ENCODE measurements at regions not wholly inside any gene's neighbourhood (a gene's known extent, or its start where the extent isn't known, plus 50 kb on each side); places are given as distances from the start of the nearest gene placed in this dataset.

GRCh38 chr12:81022531-81022930, 55.3 kb upstream of the ACSS3 start:
- Histone ChIP-seq H3K4me3 (ENCODE audit: extremely low read depth in 1 of 4, insufficient read depth in 2 of 4, low read depth in 3 of 4, low read length in 4 of 4) (no peak overlapping the region), H2BK120ac (replicated peaks; ENCODE audit: low read depth, low read length) (no peak overlapping the region), H4K91ac (replicated peaks; ENCODE audit: insufficient read length, low read length) (no peak overlapping the region), H3K79me1 (ENCODE audit: low read depth, low read length) (no peaks in the 10 kb centered on the region), H2BK12ac (ENCODE audit: low read depth, low read length) (no peak overlapping the region), H2AK5ac (ENCODE audit: low read depth, low read length) (no peak overlapping the region), H3K14ac (ENCODE audit: insufficient read length) (no peak overlapping the region), H3K23ac (ENCODE audit: insufficient read length) (no peak overlapping the region), H3K36me3 (ENCODE audit: control insufficient read depth in 2 of 4, insufficient read depth in 4 of 4, low read length in 3 of 4) (no peaks in the 10 kb centered on the region), H3K9me3 (ENCODE audit: insufficient read depth in 2 of 2, low read depth in 1 of 2, low read length in 1 of 2) (no peaks in the 10 kb centered on the region), H3K79me2 (ENCODE audit: control insufficient read depth in 1 of 2, insufficient read depth in 2 of 2, low read length in 2 of 2) (no peaks in the 10 kb centered on the region), H3K9ac (replicated peaks in 1 of 4; ENCODE audit: extremely low read depth in 1 of 4, low read depth in 3 of 4, low read length in 3 of 4) (no peak overlapping the region), H3K4ac (replicated peaks; ENCODE audit: insufficient read length, low read depth, low read length) (no peak overlapping the region), H3K4me2 (ENCODE audit: insufficient read depth in 1 of 2, low read depth in 2 of 2, low read length in 2 of 2) (no peak overlapping the region), H4K20me1 (replicated peaks in 1 of 2; ENCODE audit: control insufficient read depth in 1 of 2, insufficient read depth in 2 of 2, low read length in 2 of 2) (no peaks in the 10 kb centered on the region), H2BK20ac (ENCODE audit: low read length) (no peak overlapping the region), H3K23me2 (ENCODE audit: low read depth, low read length) (no peaks in the 10 kb centered on the region), H3K4me1 (replicated peaks in 1 of 4; ENCODE audit: control insufficient read depth in 3 of 4, insufficient read depth in 4 of 4, low read length in 3 of 4) (no peaks in the 10 kb centered on the region), H4K8ac (ENCODE audit: extremely low read depth, insufficient read depth, low read length) (no peak overlapping the region), H3K27ac (ENCODE audit: low read depth, low read length) (no peak overlapping the region), H2BK5ac (ENCODE audit: low read depth, low read length) (no peak overlapping the region), H2BK15ac (ENCODE audit: low read length) (no peak overlapping the region), H3K27me3 (replicated peaks in 1 of 4; ENCODE audit: control insufficient read depth in 3 of 4, extremely low read depth in 1 of 4, insufficient read depth in 3 of 4, low read length in 3 of 4) (no peaks in the 10 kb centered on the region), H4K5ac (ENCODE audit: insufficient read length, low read depth, low read length) (no peak overlapping the region), H3K18ac (ENCODE audit: extremely low read depth, low read length) (no peak overlapping the region), H2AFZ (ENCODE audit: low read length) (no peak overlapping the region), H3K56ac (replicated peaks; ENCODE audit: insufficient read length, low read depth, low read length) (no peak overlapping the region)
- DNase-seq (ENCODE audit: low read depth in 1 of 2, low spot score in 2 of 2) = no peak
- POLR2A ChIA-PET (ENCODE audit: partially characterized antibody) = no interaction called here
- CTCF ChIA-PET (ENCODE audit: partially characterized antibody) = no interaction called here
- FAIRE-seq = no peak
- TF ChIP-seq TAF7 (optimal IDR thresholded peaks at IDR 0.05; ENCODE audit: borderline replicate concordance, low read depth, low read length) (no peak), CHD1 (IDR thresholded peaks at IDR 0.05; ENCODE audit: low read depth, low read length) (no peak), POLR2A (IDR thresholded peaks at IDR 0.05; ENCODE audit: control extremely low read depth in 1 of 2, low read depth in 2 of 2, low read length in 2 of 2) (no peak), CBX8 (IDR thresholded peaks at IDR 0.05; ENCODE audit: borderline replicate concordance, low read depth, low read length) (no peak)
- WGBS, 2 experiments (ENCODE audit: extremely low coverage in 1 of 2, insufficient coverage in 1 of 2, insufficient read length in 1 of 2, insufficient replicate concordance in 2 of 2, low coverage in 1 of 2, low lambda C conversion rate in 2 of 2, missing lambda C conversion rate in 1 of 2) = 91% methylated on average over 1 of the region's 1 CpG; no CpG with 5 or more reads in 1 of the 2 experiments
